ENCODE measurements at regions not wholly inside any gene's neighbourhood (a gene's known extent, or its start where the extent isn't known, plus 50 kb on each side); places are given as distances from the start of the nearest gene placed in this dataset.
"Not testable (repeated sequence)": the region's sequence is repeated elsewhere in the genome, so short reads cannot be mapped to it uniquely, and the experiment has no call there.

DNA sequence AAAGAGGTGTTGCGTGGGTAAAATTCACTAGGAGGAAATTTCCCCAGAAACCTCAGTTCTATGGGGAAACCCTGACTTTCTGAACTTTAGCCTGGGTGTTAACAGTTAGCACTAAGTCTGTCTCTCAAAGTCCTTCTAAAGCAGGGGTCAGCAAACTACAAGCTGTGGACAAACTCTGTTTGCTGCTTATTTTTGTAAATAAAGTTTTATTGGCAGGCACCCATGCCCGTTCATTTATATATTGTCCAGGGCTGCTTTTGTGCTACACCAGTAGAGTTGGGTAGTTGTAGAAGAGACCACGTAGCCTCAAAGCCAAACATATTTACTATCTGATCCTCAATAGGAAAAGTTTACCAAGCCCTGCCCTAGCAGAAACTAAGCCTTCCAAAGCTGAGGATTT lies 159.7 kb downstream of the USP31 start:
- Histone ChIP-seq H3K36me3 (no peaks in the 10 kb centered on the region), H3K4me1 (no peaks in the 10 kb centered on the region), H3K9me3 (peaks cover 0 to 4% of the 10 kb centered on the region in 2 donors), H3K27ac (no peak overlapping the region), H3K4me3 (no peak overlapping the region), H3K27me3 (no peaks in the 10 kb centered on the region)
- no peak for DNase-seq (ENCODE audit: low spot score in 2 of 2)
- TF ChIP-seq, protein P1, sequence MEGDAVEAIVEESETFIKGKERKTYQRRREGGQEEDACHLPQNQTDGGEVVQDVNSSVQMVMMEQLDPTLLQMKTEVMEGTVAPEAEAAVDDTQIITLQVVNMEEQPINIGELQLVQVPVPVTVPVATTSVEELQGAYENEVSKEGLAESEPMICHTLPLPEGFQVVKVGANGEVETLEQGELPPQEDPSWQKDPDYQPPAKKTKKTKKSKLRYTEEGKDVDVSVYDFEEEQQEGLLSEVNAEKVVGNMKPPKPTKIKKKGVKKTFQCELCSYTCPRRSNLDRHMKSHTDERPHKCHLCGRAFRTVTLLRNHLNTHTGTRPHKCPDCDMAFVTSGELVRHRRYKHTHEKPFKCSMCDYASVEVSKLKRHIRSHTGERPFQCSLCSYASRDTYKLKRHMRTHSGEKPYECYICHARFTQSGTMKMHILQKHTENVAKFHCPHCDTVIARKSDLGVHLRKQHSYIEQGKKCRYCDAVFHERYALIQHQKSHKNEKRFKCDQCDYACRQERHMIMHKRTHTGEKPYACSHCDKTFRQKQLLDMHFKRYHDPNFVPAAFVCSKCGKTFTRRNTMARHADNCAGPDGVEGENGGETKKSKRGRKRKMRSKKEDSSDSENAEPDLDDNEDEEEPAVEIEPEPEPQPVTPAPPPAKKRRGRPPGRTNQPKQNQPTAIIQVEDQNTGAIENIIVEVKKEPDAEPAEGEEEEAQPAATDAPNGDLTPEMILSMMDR (IDR thresholded peaks at IDR 0.05), result no peak
- intact Hi-C loops (cut with DNase I), result no loop called here

- H3K27ac ChIP-seq, result no peak overlapping the region
- H3K9me3 ChIP-seq, result peaks cover 4 to 14% of the 10 kb centered on the region in 2 donors
- no peak for DNase-seq (ENCODE audit: low spot score in 2 of 2)
- H3K4me3 ChIP-seq, result no peak overlapping the region
- no peaks in the 10 kb centered on the region for H3K4me1 ChIP-seq
- TF ChIP-seq, protein P1 (IDR thresholded peaks at IDR 0.05), result no peak
- intact Hi-C loops (cut with DNase I), result no loop called here
- no peaks in the 10 kb centered on the region for H3K36me3 ChIP-seq
- no peaks in the 10 kb centered on the region for H3K27me3 ChIP-seq
These were observed 165.6 kb downstream of the USP31 start for GRCh38 chr16:22983614-22984013.

DNA sequence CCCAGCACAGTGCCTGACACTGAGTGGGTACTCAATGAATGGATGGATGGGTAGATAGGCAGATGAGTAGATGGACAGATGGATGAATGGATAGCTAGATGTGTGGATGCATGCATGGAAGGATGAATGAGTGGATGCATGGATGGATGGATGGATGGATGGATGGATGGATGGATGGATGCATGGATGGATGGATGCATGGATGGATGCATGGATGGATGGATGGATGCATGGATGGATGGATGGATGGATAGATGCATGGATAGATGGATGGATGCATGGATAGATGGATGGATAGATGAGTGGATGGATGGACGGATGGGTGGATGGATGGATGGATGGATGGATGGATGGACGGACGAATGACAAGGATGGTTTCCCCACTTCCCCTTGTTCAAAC lies 166.6 kb downstream of the HS3ST2 start:
- H3K27me3 ChIP-seq; intact Hi-C loops (cut with DNase I); H3K4me1 ChIP-seq; H3K27ac ChIP-seq; H3K36me3 ChIP-seq; H3K4me3 ChIP-seq; DNase-seq (ENCODE audit: low spot score in 2 of 2): not testable (repeated sequence)
- peaks cover 4 to 10% of the 10 kb centered on the region in 2 donors for H3K9me3 ChIP-seq

DNA sequence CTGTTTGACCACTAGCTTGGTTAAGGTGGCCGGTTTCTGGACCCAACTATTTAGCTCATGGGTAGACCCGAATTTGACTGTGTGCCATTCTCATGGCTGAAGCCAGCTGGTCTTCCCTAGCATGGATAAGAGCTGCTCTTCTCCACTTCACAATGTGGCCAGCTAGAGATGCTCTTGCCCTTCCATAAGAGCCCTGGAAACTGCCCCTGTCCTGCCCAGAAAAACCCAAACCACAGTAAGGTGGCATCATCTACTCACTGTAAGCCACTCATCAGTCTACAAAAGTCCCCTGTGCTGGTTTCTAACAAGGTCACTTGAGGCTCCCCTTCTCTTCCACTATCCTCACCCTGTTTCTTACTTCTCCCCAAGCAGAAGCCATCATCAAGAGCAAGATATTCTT lies 165.1 kb downstream of the HS3ST2 start:
- no peaks in the 10 kb centered on the region for H3K36me3 ChIP-seq
- peaks cover 3 to 7% of the 10 kb centered on the region in 2 donors for H3K9me3 ChIP-seq
- H3K4me3 ChIP-seq, result no peak overlapping the region
- intact Hi-C loops (cut with DNase I), result no loop called here
- no peak overlapping the region for H3K27ac ChIP-seq
- H3K4me1 ChIP-seq, result no peaks in the 10 kb centered on the region
- no peaks in the 10 kb centered on the region for H3K27me3 ChIP-seq
- TF ChIP-seq, protein P1 (IDR thresholded peaks at IDR 0.05), result no peak
- no peak for DNase-seq (ENCODE audit: low spot score in 2 of 2)

- intact Hi-C loops (cut with DNase I), result no loop called here
- Histone ChIP-seq H3K4me3 (no peak overlapping the region), H3K27ac (no peak overlapping the region), H3K27me3 (no peaks in the 10 kb centered on the region), H3K9me3 (no peaks in the 10 kb centered on the region), H3K36me3 (no peaks in the 10 kb centered on the region), H3K4me1 (no peaks in the 10 kb centered on the region)
- TF ChIP-seq, protein P1 (IDR thresholded peaks at IDR 0.05), result peak in 2 of 3 experiments; percentile 8 to 32
- no peak for DNase-seq (ENCODE audit: low spot score in 2 of 2)
These were observed 163.3 kb downstream of the HS3ST2 start for GRCh38 chr16:22977294-22977697.

DNA sequence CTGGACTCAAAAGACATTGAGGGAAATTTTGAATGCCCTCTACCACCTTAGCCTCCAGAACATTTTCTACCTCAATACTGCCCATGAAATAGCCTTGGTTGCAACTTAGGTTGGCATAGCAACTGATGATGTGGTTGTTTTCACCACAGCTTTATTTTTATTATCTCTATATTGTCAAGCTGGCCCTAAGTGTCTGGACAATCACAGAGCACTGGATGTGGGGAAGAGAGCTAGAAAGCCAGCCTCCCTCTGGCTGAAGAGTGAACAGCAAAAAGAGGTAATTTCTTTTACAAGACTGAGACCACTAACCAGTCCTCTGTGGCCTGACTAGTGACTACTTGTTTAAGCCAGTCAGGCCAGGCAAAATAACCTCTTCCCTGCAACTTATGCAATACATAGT lies 159.6 kb downstream of the HS3ST2 start:
- no peak for DNase-seq (ENCODE audit: low spot score in 2 of 2)
- Histone ChIP-seq H3K9me3 (no peaks in the 10 kb centered on the region), H3K27me3 (no peaks in the 10 kb centered on the region), H3K4me1 (no peaks in the 10 kb centered on the region), H3K27ac (no peak overlapping the region), H3K36me3 (no peaks in the 10 kb centered on the region), H3K4me3 (no peak overlapping the region)
- intact Hi-C loops (cut with DNase I), result no loop called here
- TF ChIP-seq, protein P1 (IDR thresholded peaks at IDR 0.05), result no peak

Data from ascending aorta (tissue), 2 donors.